GM18511 (cell line): ENCODE measurements at regions not wholly inside any gene's neighbourhood (a gene's known extent, or its start where the extent isn't known, plus 50 kb on each side); places are given as distances from the start of the nearest gene placed in this dataset.

ENCODE experiments used
- ATAC-seq: cut with Tn5 transposase; IDR thresholded peaks from one replicate; pipeline ENCODE4 v1.9.1; 2021; ENCODE audit warnings: mild to moderate bottlenecking, moderate library complexity; ENCODE audit not compliant: unreplicated experiment

DNA sequence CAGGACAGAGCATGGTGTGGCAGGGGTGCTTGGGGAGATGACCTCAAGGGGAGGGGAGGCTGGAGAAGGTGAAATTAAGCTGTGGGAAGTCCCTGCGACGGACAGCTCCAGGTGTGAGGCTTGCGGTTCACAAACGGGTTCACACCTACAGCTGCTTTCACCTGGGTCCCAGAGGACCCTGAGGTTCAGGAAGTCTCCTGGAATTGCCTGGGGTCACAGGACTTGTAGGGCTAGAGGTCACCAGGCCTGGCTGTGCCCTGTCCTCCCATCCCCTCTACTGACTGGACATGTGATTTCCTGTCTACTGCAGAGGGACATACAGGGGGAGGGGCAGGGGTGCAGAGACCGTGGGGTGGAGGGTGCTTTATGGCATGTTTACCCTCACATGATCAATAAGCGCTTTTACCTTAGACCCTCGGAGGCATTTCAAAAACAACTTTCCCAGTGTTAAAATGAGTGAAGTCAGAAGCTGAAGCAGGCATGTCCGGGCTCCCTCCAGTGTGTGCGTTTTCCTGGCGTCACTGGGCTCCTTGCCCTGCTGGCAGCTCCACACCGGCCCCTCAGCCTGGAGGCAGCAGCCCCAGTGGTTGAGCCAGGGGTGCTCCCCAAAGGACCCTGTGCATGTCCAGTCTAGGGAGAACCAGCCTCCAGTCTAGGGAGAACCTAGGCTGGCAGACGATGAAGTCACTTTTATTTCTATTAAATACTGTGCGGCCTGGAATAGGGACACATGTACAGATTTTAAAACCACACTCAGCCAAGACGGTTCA lies 66.6 kb upstream of the IGFBP3 start:
- no peak for ATAC-seq

DNA sequence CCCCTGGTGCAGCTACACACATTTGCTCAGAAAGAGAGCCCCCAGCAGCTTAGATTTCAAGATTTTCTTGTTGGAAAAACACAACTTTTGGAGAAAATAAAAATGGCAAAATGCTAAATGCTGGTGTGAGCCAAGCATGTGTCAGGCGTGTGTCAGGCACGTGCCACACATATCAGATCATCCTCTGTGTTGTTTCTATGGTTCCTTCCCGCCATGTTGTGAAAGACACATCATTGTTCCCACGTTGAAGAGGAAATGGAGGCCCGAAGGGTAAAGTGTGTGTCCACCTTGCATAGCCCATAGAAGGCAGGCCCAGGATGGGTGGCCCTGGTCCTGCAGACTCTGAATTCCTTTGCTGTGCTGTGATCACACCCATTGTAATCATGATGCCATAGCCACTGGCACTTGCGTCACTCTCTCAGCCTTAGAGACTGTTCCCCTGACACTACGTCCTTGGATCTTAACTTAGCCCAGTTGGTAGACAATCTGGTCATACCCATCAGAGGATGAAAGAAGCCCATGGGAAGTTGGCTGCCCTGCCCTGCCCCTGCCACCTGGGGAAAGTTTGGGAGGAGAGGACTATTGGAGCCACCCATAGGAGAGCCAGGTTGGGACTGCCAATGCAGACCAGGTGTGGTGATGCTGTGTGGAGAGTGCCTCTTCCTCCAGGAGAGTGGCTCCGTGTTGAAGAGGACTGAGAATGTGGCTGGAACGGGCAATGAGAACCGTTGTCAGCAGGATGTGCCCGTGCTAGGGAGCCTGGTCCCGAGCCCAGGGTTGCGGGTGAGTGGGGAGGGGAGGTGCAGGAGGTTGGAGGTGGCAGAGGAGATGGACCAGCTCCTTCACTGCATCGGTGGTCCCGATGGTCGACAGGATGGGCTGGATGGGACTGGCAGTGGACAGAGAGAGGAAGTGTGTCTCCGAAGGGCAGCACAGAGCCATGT lies 65.6 kb upstream of the IGFBP3 start:
- no peak for ATAC-seq

DNA sequence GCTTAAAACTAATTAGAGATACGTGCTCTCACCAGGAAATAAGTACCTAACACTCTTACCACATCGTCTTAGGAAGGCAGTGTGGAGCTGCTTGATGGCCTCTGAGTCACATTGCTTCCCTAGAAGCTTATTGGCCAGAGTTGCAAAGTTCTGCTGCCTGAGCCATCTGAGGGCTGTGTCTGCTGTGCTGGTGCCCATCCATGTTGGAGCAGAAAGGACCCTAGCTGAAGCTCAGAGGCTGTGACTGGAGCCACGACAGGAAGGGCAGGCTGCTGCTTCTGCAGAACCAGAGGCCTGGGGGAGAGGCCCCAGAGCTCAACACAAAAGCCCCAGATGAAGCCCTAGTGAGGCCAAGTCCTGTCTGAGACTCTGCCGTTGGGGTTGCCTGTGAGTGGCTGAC lies 64.8 kb upstream of the IGFBP3 start:
- ATAC-seq, result no peak

DNA sequence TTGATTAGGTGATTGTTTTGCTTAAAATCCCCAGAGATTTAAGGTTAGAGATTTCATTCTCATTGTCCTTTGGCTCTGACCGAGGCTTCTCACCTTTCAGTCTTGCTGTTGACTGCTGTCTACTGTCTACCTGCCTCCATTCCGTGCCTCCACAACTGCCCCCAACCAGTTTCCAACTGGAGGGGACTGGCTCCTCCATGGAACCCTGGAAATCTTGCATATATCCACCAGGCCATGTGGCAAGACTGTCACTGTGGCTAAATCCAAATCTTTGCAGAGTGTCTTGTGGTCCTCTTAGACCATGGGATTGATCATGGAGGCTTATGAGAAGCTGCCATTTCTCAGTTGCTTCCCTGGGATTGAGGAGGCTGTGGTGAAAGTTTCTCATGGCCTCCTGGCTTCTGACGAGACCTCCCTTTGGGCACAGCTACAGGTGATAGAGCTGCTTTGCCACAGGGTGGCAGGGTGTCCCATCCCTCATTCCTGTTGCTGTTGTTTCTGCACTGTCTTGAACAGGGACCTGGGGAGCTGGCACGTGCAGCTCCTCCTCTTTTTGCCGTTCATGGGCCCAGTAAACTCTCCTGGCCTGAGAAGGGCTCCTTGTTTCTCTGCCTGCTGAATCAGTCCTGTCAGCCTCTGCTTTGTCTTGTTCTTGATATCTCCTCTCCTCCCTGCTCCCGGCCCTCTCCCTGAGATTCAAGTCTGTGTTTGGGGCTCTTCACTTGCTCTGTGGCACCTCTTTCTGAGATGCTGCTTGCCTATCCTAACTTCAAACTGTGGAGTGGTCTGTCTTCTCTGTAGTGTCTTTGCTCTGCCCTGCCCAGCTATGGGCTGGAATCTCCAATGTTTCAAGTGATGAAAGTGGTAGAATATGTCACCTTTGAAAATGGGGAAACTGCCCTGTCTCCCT lies 63.6 kb upstream of the IGFBP3 start:
- ATAC-seq, result no peak

DNA sequence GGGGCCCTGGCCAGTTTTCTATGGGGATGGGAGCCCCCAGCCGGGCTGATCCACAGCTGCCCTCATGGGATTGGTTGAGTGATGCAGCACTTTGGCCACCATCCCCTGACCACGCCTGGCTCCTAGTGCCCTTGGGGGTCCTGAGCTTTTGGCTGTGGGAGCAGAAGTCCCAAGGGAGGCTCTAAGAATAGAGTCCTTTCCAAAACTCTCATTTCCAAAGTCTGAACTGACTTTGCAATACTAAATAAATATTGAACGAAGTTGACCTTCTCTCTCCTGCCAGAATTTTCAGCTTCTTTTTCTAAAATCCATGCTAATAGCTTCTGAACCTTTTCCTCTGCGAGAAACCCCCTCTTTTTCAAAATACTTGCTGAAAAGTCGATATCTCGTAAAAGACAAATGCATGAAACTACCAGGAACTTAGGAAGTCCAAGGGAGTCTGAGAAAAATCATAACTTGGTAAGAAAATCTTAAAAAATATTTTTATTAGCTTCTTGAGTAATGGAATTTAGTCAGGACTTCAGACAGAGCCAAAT lies 62.7 kb upstream of the IGFBP3 start:
- no peak for ATAC-seq

DNA sequence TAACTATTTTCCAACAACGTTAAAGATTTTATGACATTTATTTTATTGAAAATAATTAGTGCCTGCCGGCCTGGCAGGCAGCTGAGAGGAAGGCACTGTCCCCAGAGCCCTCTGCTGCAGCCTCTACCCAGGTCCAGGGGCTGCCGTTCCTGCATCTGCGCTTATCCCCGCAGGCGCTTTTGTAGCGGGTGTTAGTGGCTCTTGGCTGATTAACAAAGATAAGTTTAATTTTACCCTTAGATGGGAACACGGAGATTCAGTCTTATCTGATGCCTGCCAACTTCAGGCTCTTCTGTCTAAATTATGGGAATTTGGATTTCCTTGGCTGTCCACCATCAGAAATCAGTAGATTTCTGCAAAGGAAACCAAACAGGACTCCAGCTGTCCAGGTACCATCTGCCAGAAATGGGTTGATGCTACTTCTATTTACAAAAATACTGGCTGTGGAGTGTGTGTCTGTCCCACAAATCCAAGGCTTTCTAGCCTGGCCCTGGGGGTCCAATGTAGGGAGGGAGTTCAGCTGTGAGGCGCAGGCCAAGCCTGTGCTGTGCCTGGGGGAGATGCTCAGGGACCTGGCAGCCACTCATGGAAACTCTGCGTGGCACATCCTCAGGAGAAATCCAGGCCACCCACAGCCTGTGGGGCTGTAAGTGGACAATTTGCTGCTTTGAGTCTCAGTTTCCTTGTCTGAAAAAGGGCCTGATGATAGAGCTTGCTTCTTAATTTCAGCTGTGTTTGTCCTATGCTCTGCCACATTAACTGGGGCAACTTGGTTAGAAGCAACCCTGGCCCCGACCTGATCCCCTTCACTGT lies 62.0 kb upstream of the IGFBP3 start:
- ATAC-seq, result no peak

DNA sequence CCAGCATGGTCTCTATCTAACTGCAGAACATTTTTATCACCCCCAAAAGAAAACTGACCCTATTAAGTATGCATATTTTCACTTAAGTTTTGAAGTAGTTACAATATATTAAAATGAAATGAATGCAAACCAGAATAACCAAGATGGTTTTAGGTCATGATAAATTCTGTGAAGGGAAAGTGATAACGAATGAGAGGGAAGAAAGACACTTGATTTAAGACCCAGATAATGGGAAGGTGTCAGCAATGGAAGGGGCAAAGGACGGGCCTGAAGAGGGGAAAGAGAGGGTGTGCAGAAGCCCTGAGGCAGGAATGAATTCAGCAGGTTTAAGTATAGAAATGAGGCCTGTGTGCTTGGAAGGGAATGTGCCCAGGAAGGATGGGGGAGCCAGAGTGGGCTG lies 61.1 kb upstream of the IGFBP3 start:
- ATAC-seq, result no peak

DNA sequence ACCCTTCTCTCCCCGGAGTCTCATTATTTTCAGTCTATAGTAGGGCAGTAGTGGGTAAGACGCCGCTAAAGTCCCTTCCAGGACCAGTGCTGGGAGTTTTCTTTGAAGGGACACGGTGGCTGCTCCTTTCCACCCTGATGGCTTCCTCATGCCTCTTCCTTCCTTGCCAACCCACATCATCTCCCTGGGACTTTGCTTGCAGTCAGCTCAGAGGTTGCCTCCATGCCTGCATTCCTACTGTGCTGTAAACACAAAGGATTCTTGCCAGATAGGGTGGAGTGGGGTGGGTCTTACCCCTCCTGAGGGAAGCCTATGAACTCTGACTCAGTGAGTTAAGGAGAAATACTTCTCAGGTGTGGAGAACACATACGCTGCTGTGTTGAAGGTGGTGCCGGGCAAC lies 59.9 kb upstream of the IGFBP3 start:
- ATAC-seq, result no peak

DNA sequence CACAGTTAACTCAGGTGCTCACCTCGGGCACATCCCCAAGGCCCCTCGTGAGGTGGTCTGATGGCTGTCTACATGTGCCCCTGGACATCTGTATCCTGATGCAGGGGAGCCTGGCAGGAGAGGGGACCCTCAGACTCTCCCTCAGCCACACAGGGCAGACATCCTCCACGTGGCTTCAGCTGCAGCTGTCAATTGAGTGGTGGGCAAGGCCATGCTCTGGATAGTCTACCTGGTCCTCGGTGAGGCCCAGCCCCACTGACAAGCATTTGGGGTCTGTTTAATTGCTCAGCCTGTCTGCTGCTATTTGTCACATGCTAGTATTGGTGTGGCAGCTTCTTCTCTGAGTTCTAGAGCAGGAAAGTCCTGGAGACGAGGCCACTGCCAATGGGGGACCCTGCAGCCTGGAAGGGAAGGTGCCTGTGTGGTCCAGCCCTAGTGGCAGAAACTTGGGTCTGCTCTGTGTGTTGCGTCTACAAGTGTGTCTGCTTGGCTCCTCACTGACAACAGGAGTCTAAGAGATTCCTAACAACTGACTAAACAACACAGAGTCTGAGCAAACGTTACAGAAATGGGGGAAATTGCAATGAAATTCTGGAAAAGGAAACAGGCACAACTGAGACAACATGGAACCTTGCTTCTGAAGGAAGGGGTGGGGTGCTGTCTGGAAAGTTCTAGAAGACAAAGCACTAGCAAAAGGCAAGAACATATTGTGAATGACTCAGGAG lies 59.3 kb upstream of the IGFBP3 start:
- ATAC-seq, result no peak

DNA sequence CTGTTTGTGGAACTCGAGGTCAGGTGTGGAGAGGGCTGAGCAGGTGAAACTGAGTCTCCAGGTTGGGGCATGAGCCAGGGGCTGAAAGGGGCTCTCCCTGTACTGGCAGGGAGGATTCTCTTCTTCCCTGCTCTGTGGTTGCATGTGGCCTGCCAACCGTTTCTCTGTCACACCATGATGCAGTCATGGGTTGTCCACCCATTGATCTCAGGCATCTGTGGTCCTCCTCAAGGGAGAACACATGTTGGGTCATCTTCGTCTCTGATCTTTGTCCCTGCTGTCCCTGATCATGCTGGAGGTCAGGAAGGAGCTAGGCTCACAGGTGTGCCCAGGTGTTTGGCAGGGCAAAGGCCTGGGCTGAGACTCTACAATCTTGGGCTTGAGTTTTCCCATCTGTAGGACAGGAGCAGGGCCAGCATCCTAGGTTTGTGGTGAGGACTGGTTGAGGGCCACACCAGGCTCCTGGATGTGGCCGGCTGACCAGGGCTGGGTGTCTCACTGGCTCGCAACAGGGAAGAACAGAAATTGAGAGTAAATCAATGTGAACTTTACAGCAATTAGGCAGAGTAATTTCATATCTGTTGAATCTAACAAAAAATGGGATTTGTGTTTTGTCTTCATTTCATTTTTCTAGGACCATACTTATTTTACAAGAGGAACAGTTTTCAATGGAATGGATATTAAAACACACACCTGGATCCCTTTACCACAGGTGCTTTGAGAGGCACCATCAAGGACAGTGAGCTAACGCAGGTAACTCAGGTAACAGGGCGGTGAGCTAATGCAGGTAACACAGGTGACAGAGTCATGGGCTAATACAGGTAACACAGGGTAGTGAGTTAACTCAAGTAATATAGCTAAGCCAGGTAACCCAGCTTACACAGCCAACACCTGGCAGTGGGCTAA lies 58.5 kb upstream of the IGFBP3 start:
- no peak for ATAC-seq

DNA sequence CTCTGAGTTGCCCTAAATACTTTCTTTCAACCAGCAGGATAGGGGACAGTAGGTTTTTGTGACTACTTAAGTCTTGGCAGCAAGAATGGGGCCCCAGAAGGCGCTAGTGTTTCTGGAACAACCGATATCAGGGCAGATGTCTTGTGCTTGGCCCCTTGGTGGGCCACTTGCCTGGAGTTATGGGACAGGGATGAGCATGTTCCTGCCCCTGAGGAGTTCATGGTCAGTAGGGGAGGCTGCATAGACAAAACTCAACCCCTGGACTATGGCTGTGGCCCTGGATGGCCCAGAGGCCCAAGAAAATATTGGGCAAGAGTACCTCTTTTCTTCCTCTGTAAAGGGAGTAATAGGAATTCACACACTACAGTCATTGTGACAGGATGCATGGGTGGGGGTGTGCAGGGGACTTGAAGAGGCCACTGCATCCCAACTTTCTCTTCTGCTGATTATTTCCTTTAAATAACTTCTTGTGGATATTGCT lies 57.7 kb upstream of the IGFBP3 start:
- ATAC-seq, result peak; percentile 19

DNA sequence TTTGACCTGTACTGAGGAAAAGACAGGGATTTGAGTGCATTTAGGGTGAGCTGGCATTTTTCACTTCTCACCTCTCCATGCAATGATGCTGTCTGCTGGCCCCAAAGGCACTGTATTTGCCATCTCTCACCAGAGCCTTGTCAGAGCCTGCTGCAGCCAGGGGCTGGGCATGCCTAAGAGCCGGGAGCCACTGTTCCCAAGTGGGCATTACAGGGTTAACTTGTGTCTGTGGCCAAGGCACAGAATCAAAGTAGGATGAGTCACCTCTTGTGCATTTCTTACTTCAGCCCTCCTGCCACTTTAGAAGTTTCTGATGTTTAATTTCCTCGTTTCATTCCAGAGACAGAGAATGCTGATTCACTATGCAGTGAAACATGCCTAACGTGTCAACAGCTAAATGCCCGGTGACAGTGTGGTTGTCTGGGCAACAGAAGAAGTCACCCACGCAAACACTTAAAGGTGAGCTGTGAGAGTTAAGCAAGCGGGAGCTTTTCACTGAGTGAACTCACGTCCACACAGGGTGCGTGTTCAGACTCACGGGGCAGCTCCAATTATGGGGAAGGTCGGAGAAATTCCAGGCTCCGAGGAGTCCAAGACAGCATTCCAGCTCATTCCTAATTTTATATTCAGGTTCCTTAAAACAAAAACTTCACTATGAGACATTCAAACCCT lies 57.1 kb upstream of the IGFBP3 start:
- ATAC-seq, result peak; percentile 87

DNA sequence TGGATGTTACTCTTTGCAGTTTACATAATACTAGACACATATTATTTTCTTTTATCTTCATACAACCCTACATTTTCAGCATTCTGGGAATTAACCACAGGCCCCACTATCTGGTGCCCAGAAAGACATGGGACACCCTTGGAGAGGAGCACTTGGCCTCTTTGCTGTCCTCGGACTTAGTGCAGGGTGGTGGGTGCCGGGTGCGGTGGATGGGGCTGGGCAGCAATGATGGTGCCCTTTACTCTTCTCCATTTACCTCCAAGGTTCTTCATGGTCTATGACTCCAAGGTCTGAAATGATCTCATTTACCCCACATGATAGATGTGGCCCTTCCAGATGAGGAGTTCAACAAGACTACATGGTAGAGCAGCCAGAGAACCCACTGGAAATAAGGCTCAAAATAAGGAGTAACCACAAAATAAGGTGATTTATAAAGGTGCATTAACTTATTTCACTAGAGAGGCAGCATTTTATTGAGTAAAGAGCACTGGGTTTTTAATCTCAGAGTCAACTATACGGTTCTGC lies 56.2 kb upstream of the IGFBP3 start:
- no peak for ATAC-seq

DNA sequence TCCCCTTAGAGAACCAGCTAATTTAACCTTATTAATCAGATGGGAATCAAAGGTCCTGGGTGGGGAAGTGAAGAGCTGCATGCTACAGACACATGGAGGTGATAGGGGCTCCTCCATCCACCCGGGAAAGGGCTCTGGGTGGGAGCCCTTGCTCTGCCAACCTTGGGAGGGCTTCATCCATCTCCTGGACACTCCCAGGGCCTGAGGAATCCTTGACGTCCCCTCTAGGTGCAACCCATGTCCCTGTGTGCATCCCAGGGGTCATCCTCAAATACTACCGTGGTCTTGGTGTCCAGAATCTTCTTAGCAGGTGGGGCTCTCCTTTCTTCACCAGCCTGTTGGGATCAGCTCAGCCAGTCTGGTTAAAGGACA lies 55.4 kb upstream of the IGFBP3 start:
- no peak for ATAC-seq

DNA sequence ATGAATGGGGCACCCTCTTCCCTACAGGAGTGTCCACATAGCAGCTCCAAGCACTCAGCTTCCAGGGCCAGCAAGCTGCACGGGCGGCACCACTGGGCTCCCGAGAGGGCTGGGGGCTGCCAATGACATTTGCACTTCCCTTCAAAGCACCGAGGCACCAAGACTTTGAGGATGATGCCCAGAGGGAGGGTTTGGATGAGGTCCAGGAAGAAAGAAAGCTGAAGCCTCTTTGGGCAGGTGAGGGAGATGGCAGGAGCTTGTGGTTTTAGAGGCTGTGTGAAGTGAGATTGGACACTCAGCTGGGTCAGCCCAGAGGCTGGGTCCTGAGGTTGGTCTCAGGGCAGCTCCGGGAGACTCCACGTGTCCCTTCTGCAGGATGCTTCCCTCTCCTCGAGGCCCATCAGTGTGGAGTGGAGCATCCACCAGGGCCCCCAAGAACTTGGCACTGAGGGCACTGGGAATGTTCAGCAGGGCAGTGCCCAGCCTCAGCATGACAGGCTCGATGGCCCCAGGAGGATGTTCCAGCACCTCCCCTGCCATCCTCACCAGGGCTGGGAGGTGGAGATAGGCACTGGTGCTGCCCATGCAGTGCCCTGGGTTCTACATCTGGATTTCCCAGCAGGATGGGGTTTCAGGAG lies 54.9 kb upstream of the IGFBP3 start:
- ATAC-seq, result no peak

DNA sequence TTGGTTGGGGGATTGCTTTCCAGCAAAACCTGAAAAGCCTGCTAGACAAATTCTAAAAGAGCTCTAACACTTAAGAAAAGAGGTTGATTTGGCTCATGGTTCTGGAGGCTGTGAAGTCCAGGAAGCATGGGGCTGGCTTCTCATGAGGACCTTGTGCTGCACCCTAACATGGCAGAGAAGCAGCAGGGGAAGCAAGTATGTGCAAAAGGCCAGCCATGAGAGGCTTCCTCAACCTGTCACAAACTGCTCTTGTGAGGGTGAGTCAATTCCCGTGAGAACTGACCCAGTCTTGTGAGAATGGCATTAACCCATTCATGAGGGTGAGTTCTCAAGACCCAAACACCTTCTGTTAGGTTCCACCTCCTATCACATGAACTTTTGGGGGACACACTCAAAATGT lies 54.3 kb upstream of the IGFBP3 start:
- no peak for ATAC-seq
